ENCODE measurements at regions not wholly inside any gene's neighbourhood (a gene's known extent, or its start where the extent isn't known, plus 50 kb on each side); places are given as distances from the start of the nearest gene placed in this dataset.

GRCh38 chr7:97470726-97471125 lies 261.2 kb upstream of the TAC1 start:
- DNase-seq: no peak

- DNase-seq: no peak
Measured at GRCh38 chr7:97471491-97471890, 260.4 kb upstream of the TAC1 start.

GRCh38 chr7:97479740-97480290 lies 252.1 kb upstream of the TAC1 start:
- DNase-seq: peak; percentile 53

GRCh38 chr7:97480772-97481390 lies 251.0 kb upstream of the TAC1 start:
- peak; percentile 95 for DNase-seq

GRCh38 chr7:97495487-97495886 lies 236.4 kb upstream of the TAC1 start:
- DNase-seq: no peak

GRCh38 chr7:97499204-97499603 lies 232.7 kb upstream of the TAC1 start:
- DNase-seq: peak; percentile 6

GRCh38 chr7:97503367-97504094 lies 228.4 kb upstream of the TAC1 start:
- DNase-seq: no peak

- no peak for DNase-seq
Measured at GRCh38 chr7:97506728-97507127, 225.2 kb upstream of the TAC1 start.

- DNase-seq: no peak
Measured at GRCh38 chr7:97512441-97513207, 219.3 kb upstream of the TAC1 start.

- DNase-seq: peak; percentile 88
Measured at GRCh38 chr7:97513326-97513725, 218.6 kb upstream of the TAC1 start.

GRCh38 chr7:97541188-97541587 lies 190.7 kb upstream of the TAC1 start:
- DNase-seq: no peak

GRCh38 chr7:97555857-97556421 lies 175.9 kb upstream of the TAC1 start:
- no peak for DNase-seq

GRCh38 chr7:97565665-97566064 lies 166.2 kb upstream of the TAC1 start:
- DNase-seq: no peak

GRCh38 chr7:97573065-97573464 lies 158.8 kb upstream of the TAC1 start:
- no peak for DNase-seq

GRCh38 chr7:97576043-97576442 lies 155.8 kb upstream of the TAC1 start:
- no peak for DNase-seq

GRCh38 chr7:97578225-97578624 lies 153.7 kb upstream of the TAC1 start:
- DNase-seq: no peak

- no peak for DNase-seq
Measured at GRCh38 chr7:97580205-97580604, 151.7 kb upstream of the TAC1 start.

- no peak for DNase-seq
Measured at GRCh38 chr7:97595439-97595838, 136.4 kb upstream of the TAC1 start.

- no peak for DNase-seq
Measured at GRCh38 chr7:97601931-97602457, 129.9 kb upstream of the TAC1 start.

GRCh38 chr7:97620495-97620894 lies 111.4 kb upstream of the TAC1 start:
- DNase-seq: no peak

- DNase-seq: peak; percentile 76
Measured at GRCh38 chr7:97623333-97623732, 108.6 kb upstream of the TAC1 start.

GRCh38 chr7:97630116-97630515 lies 101.8 kb upstream of the TAC1 start:
- DNase-seq: no peak

- DNase-seq: no peak
Measured at GRCh38 chr7:97635622-97636021, 96.3 kb upstream of the TAC1 start.
